Trophoblast cell (in vitro differentiated cells and primary cell): ENCODE measurements at regions not wholly inside any gene's neighbourhood (a gene's known extent, or its start where the extent isn't known, plus 50 kb on each side); places are given as distances from the start of the nearest gene placed in this dataset.
A peak's percentile ranks its signal among the peaks of the same experiment; 100 is the strongest.

ENCODE experiments used
- DNase-seq, 2 donors: peaks; one replicate each; pipeline ENCODE4 v3.0.0-alpha.2; 2016
- H2AFZ ChIP-seq: 2 replicates; pipeline ENCODE4 v1.6.1; 2013; ENCODE audit warnings: low read length, moderate library complexity, mild to moderate bottlenecking; ENCODE audit not compliant: insufficient read depth, poor library complexity
- H2AK5ac ChIP-seq: 2 replicates; pipeline ENCODE4 v1.6.1; 2013; ENCODE audit warnings: mild to moderate bottlenecking, low read length
- H2BK120ac ChIP-seq: 2 replicates; pipeline ENCODE4 v1.6.1; 2013; ENCODE audit warnings: low read length, mild to moderate bottlenecking, moderate library complexity; ENCODE audit not compliant: insufficient read depth, poor library complexity
- H2BK12ac ChIP-seq: 2 replicates; pipeline ENCODE4 v1.6.1; 2013; ENCODE audit warnings: mild to moderate bottlenecking, low read length, moderate library complexity
- H2BK5ac ChIP-seq: 2 replicates; pipeline ENCODE4 v1.6.1; 2013; ENCODE audit warnings: low read length, low read depth, moderate library complexity, mild to moderate bottlenecking; ENCODE audit not compliant: poor library complexity
- H3K14ac ChIP-seq: 2 replicates; pipeline ENCODE4 v1.6.1; 2013; ENCODE audit warnings: mild to moderate bottlenecking, low read length
- H3K18ac ChIP-seq: 2 replicates; pipeline ENCODE4 v1.6.1; 2013; ENCODE audit warnings: mild to moderate bottlenecking, low read length
- H3K23ac ChIP-seq: 2 replicates; pipeline ENCODE4 v1.6.1; 2013; ENCODE audit warnings: low read length
- H3K27ac ChIP-seq: 2 replicates; pipeline ENCODE4 v1.5.1; 2013; ENCODE audit warnings: low read depth, mild to moderate bottlenecking, inconsistent platforms, low read length, moderate library complexity
- H3K27me3 ChIP-seq: 2 replicates; pipeline ENCODE4 v1.6.1; 2013; ENCODE audit warnings: inconsistent platforms, mild to moderate bottlenecking, low read length, moderate library complexity; ENCODE audit not compliant: insufficient read depth
- H3K36me3 ChIP-seq, 2 experiments: 1 replicate in 1 of 2; 2 replicates in 1 of 2; pipeline ENCODE4 v1.6.1; 2013; ENCODE audit warnings: low read length in 2 of 2, mild to moderate bottlenecking in 2 of 2, moderate library complexity in 1 of 2; ENCODE audit not compliant: insufficient read depth in 2 of 2, control insufficient read depth in 1 of 2
- H3K4ac ChIP-seq: 2 replicates; pipeline ENCODE4 v1.6.1; 2013; ENCODE audit warnings: low read depth, mild to moderate bottlenecking, low read length, moderate library complexity
- H3K4me1 ChIP-seq, 2 experiments: 1 replicate in 1 of 2; 2 replicates in 1 of 2; pipeline ENCODE4 v1.6.1; 2013; ENCODE audit warnings: low read length in 2 of 2, mild to moderate bottlenecking in 2 of 2, moderate library complexity in 1 of 2; ENCODE audit not compliant: insufficient read depth in 2 of 2, control insufficient read depth in 1 of 2
- H3K4me2 ChIP-seq: 2 replicates; pipeline ENCODE4 v1.6.1; 2013; ENCODE audit warnings: inconsistent platforms, mild to moderate bottlenecking, low read length, moderate library complexity
- H3K4me3 ChIP-seq: 2 replicates; pipeline ENCODE4 v1.5.1; 2013; ENCODE audit warnings: mild to moderate bottlenecking, low read depth, low read length, inconsistent platforms
- H3K79me1 ChIP-seq: one replicate; pipeline ENCODE4 v1.6.1; 2013; ENCODE audit warnings: low read length
- H3K79me2 ChIP-seq: 2 replicates; pipeline ENCODE4 v1.6.1; 2013; ENCODE audit warnings: low read length, mild to moderate bottlenecking; ENCODE audit not compliant: control insufficient read depth, insufficient read depth, poor library complexity
- H3K9ac ChIP-seq: 2 replicates; pipeline ENCODE4 v1.6.1; 2013; ENCODE audit warnings: mild to moderate bottlenecking, low read length
- H3K9me3 ChIP-seq: 2 replicates; pipeline ENCODE4 v1.6.1; 2013; ENCODE audit warnings: low read depth, mild to moderate bottlenecking, control low read depth, inconsistent platforms, low read length; ENCODE audit not compliant: insufficient read depth
- H4K12ac ChIP-seq: 2 replicates; pipeline ENCODE4 v1.6.1; 2013; ENCODE audit warnings: low read depth, mild to moderate bottlenecking, low read length, moderate library complexity
- H4K8ac ChIP-seq: 2 replicates; pipeline ENCODE4 v1.6.1; 2013; ENCODE audit warnings: low read depth, mild to moderate bottlenecking, low read length, moderate library complexity
- H4K91ac ChIP-seq: one replicate; pipeline ENCODE4 v1.6.1; 2013; ENCODE audit warnings: low read depth, mild to moderate bottlenecking, low read length, moderate library complexity
- WGBS: extraction: QIAGEN DNeasy Blood & Tissue Kit; methylation state at CpG from one replicate; pipeline ENCODE4 v1.1.7; 2013; ENCODE audit warnings: missing lambda C conversion rate; ENCODE audit not compliant: insufficient read length, insufficient coverage; ENCODE audit errors: extremely low coverage; 5-methylcytosine and 5-hydroxymethylcytosine counted together

- Histone ChIP-seq H3K23ac (no peak overlapping the region), H3K27ac (no peak overlapping the region), H3K4me1 (peaks cover 0 to 2% of the 10 kb centered on the region in 2 experiments), H3K4me3 (no peak overlapping the region), H3K9me3 (no peaks in the 10 kb centered on the region), H4K8ac (no peak overlapping the region), H3K9ac (no peak overlapping the region), H3K79me2 (no peaks in the 10 kb centered on the region), H2BK120ac (no peak overlapping the region), H2AK5ac (no peak overlapping the region), H3K18ac (no peak overlapping the region), H3K79me1 (no peaks in the 10 kb centered on the region), H3K14ac (no peak overlapping the region), H3K27me3 (no peaks in the 10 kb centered on the region), H3K36me3 (no peaks in the 10 kb centered on the region), H4K12ac (no peak overlapping the region), H2AFZ (no peak overlapping the region), H4K91ac (no peak overlapping the region), H3K4ac (no peak overlapping the region), H2BK12ac (no peak overlapping the region), H3K4me2 (no peak overlapping the region), H2BK5ac (no peak overlapping the region)
- DNase-seq, result no peak
- no CpG with 5 or more reads among the region's 8 CpGs for WGBS
Measured at GRCh38 chr10:34886906-34887642, 72.0 kb upstream of the PARD3 start.

- Histone ChIP-seq H3K36me3 (no peaks in the 10 kb centered on the region), H4K91ac (no peak overlapping the region), H2BK120ac (no peak overlapping the region), H3K18ac (no peak overlapping the region), H4K12ac (no peak overlapping the region), H3K4me2 (no peak overlapping the region), H3K4me1 (peaks cover 0 to 2% of the 10 kb centered on the region in 2 experiments), H3K23ac (no peak overlapping the region), H2AK5ac (no peak overlapping the region), H3K14ac (no peak overlapping the region), H3K79me1 (no peaks in the 10 kb centered on the region), H2AFZ (no peak overlapping the region), H3K9me3 (no peaks in the 10 kb centered on the region), H3K4me3 (no peak overlapping the region), H3K27me3 (no peaks in the 10 kb centered on the region), H4K8ac (no peak overlapping the region), H2BK5ac (no peak overlapping the region), H3K27ac (no peak overlapping the region), H3K79me2 (no peaks in the 10 kb centered on the region), H2BK12ac (no peak overlapping the region), H3K9ac (no peak overlapping the region), H3K4ac (no peak overlapping the region)
- no CpG with 5 or more reads among the region's 3 CpGs for WGBS
- DNase-seq, result no peak
Measured at GRCh38 chr10:34885898-34886297, 70.8 kb upstream of the PARD3 start.

GRCh38 chr10:34885011-34885410 is 69.9 kb upstream of the PARD3 start:
- Histone ChIP-seq H3K27me3 (no peaks in the 10 kb centered on the region), H2BK5ac (no peak overlapping the region), H3K79me1 (no peaks in the 10 kb centered on the region), H4K12ac (no peak overlapping the region), H3K23ac (no peak overlapping the region), H2AFZ (no peak overlapping the region), H3K4ac (no peak overlapping the region), H2BK12ac (no peak overlapping the region), H3K4me3 (no peak overlapping the region), H3K18ac (no peak overlapping the region), H4K8ac (no peak overlapping the region), H3K79me2 (no peaks in the 10 kb centered on the region), H3K4me1 (peaks cover 0 to 2% of the 10 kb centered on the region in 2 experiments), H3K14ac (no peak overlapping the region), H3K9ac (no peak overlapping the region), H4K91ac (no peak overlapping the region), H3K4me2 (no peak overlapping the region), H2AK5ac (no peak overlapping the region), H3K36me3 (no peaks in the 10 kb centered on the region), H2BK120ac (no peak overlapping the region), H3K27ac (no peak overlapping the region), H3K9me3 (no peaks in the 10 kb centered on the region)
- DNase-seq, result no peak
- WGBS, result no CpG with 5 or more reads among the region's 4 CpGs

DNA sequence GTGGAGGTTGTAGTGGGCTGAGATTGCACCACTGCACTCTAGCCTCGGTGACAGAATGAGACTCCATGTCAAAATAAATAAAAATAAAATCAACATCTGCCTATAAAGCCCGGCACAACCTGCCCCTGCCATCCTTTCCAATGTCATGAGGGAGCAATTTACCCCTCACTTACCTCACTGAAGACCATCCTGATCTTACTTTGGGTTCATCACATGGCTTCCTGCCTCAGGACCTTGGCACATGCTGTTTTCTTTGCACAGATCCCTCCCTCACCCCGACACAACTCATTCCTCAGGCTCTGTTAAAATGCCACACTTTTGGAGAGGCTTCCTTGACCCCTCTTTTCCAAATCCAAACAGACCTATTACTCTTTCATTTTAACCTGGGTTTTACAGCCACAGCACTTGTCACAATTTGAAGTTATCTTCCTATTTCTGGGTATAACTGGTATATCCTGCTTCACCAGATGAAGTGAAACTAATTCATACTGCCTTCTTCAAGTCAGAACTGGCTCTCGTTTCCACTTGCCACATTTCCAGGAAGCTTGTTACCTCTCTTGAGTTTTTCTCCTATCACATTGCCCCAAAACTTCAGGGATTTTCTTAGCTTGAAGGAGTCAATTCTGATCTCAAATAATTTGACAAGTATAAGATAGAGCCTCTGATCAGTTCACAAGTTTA is 69.3 kb upstream of the PARD3 start:
- peaks cover 0 to 2% of the 10 kb centered on the region in 2 experiments for H3K4me1 ChIP-seq
- H4K91ac ChIP-seq, result no peak overlapping the region
- H3K23ac ChIP-seq, result no peak overlapping the region
- no peaks in the 10 kb centered on the region for H3K27me3 ChIP-seq
- no peaks in the 10 kb centered on the region for H3K79me1 ChIP-seq
- no peak overlapping the region for H3K18ac ChIP-seq
- H3K9ac ChIP-seq, result no peak overlapping the region
- peak in 1 of 2 donors; percentile 39 for DNase-seq
- no peak overlapping the region for H3K4me3 ChIP-seq
- H3K4me2 ChIP-seq, result no peak overlapping the region
- no peak overlapping the region for H2BK120ac ChIP-seq
- no peaks in the 10 kb centered on the region for H3K9me3 ChIP-seq
- no peak overlapping the region for H3K27ac ChIP-seq
- no peaks in the 10 kb centered on the region for H3K36me3 ChIP-seq
- no peaks in the 10 kb centered on the region for H3K79me2 ChIP-seq
- no peak overlapping the region for H2AK5ac ChIP-seq
- H2BK12ac ChIP-seq, result no peak overlapping the region
- H4K8ac ChIP-seq, result no peak overlapping the region
- no peak overlapping the region for H4K12ac ChIP-seq
- H3K14ac ChIP-seq, result no peak overlapping the region
- no peak overlapping the region for H2BK5ac ChIP-seq
- H3K4ac ChIP-seq, result no peak overlapping the region
- no peak overlapping the region for H2AFZ ChIP-seq
- WGBS, result no CpG with 5 or more reads among the region's 4 CpGs
